HCT116 (cell line): ENCODE measurements at regions not wholly inside any gene's neighbourhood (a gene's known extent, or its start where the extent isn't known, plus 50 kb on each side); places are given as distances from the start of the nearest gene placed in this dataset.

Source experiments
- ATAC-seq: fragments of 200-7000 bp; cut with Tn5 transposase; 2 replicates; pipeline ENCODE4 v1.9.1; 2020; ENCODE audit warnings: mild to moderate bottlenecking, moderate library complexity
- BruUV-seq: library from RNA; stranded (reverse); fragments of 400-500 nt; replicated peaks from 2 replicates; lab custom pipeline; 2021; lab: Mats Ljungman, UMichigan
- CTCF ChIA-PET: fragments of 300-600 bp; sonication (Branson Sonifier 250); formaldehyde crosslinking; loops from one replicate; lab custom pipeline; 2021; ENCODE audit warnings: antibody characterized with exemption; lab: Charles Lee
- POLR2A ChIA-PET: fragments of 300-600, 350-600 bp; sonication (Branson Sonifier 250); formaldehyde crosslinking; loops from one replicate; lab custom pipeline; 2021; ENCODE audit warnings: antibody characterized with exemption; lab: Charles Lee
- RAD21 ChIA-PET, 2 experiments: fragments of 300-600 bp; sonication (Branson Sonifier 250); formaldehyde crosslinking; loops; one replicate each; lab custom pipeline; 2023; ENCODE audit warnings: low total read pairs in 2 of 2; ENCODE audit not compliant: uncharacterized antibody in 2 of 2, unreplicated experiment in 2 of 2, low non-redundant PET in 1 of 2; lab: Charles Lee
- DNase-seq: peaks from one replicate; pipeline ENCODE4 v3.0.0-alpha.2; 2010; ENCODE audit warnings: low read depth, low spot score
- H2AFZ ChIP-seq: fragments of 200-600 bp; shearing (Covaris generic), sonication (generic); 2 replicates; pipeline ENCODE4 v1.6.1; 2017; ENCODE audit warnings: low read depth, mixed run types, mixed read lengths, antibody characterized with exemption, low read length; ENCODE audit not compliant: poor library complexity, severe bottlenecking
- H3K27ac ChIP-seq: 2 replicates; pipeline ENCODE4 v1.5.1; 2012; ENCODE audit warnings: low read depth, low read length
- H3K27me3 ChIP-seq: fragments of 200-600 bp; sonication (generic); 2 replicates; pipeline ENCODE4 v1.6.1; 2016; ENCODE audit warnings: mixed run types, low read length, mixed read lengths; ENCODE audit not compliant: insufficient read depth
- H3K36me3 ChIP-seq, 2 experiments: fragments of 200-500 bp in 1 of 2; fragments of 200-600 bp in 1 of 2; sonication (Bioruptor generic) in 1 of 2; sonication (generic) in 1 of 2; 2 replicates each; pipeline versions ENCODE4 v1.5.1 to v1.6.1; 2014 to 2016; ENCODE audit warnings: low read length in 2 of 2, inconsistent platforms in 1 of 2, mixed read lengths in 1 of 2, mixed run types in 1 of 2; ENCODE audit not compliant: insufficient read depth in 2 of 2, control insufficient read depth in 1 of 2
- H3K4me1 ChIP-seq, 2 experiments: fragments of 200-600 bp in 1 of 2; sonication (generic) in 1 of 2; 2 replicates each; pipeline versions ENCODE4 v1.5.1 to v1.6.1; 2012 to 2017; ENCODE audit warnings: low read length in 2 of 2, inconsistent platforms in 1 of 2, mild to moderate bottlenecking in 1 of 2, mixed read lengths in 1 of 2, mixed run types in 1 of 2, moderate library complexity in 1 of 2; ENCODE audit not compliant: insufficient read depth in 2 of 2, control insufficient read depth in 1 of 2
- H3K4me2 ChIP-seq: fragments of 200-600 bp; sonication (generic); 2 replicates; pipeline ENCODE4 v1.6.1; 2017; ENCODE audit warnings: mixed run types, low read length, mixed read lengths
- H3K4me3 ChIP-seq, 2 experiments: fragments of 200-600 bp in 1 of 2; sonication (generic) in 1 of 2; replicated peaks in 1 of 2; 2 replicates each; pipeline ENCODE4 v1.5.1; 2011 to 2016; ENCODE audit warnings: low read length in 2 of 2, control low read depth in 1 of 2, low read depth in 1 of 2, mild to moderate bottlenecking in 1 of 2, mixed read lengths in 1 of 2, mixed run types in 1 of 2
- H3K79me2 ChIP-seq: fragments of 200-600 bp; sonication (generic); 2 replicates; pipeline ENCODE4 v1.6.1; 2017; ENCODE audit warnings: mild to moderate bottlenecking, mixed run types, low read length, moderate library complexity, mixed read lengths; ENCODE audit not compliant: insufficient read depth
- H3K9ac ChIP-seq: fragments of 200-600 bp; sonication (generic); 2 replicates; pipeline ENCODE4 v1.6.1; 2016; ENCODE audit warnings: low read length, mixed read lengths
- H3K9me2 ChIP-seq: fragments of 200-600 bp; sonication (generic), shearing (Covaris generic); 2 replicates; pipeline ENCODE4 v1.6.1; 2017; ENCODE audit warnings: mixed run types, mild to moderate bottlenecking, moderate library complexity; ENCODE audit not compliant: insufficient read depth
- H3K9me3 ChIP-seq, 2 experiments: fragments of 200-500 bp in 1 of 2; fragments of 200-600 bp in 1 of 2; sonication (Bioruptor generic) in 1 of 2; sonication (generic) in 1 of 2; 2 replicates each; pipeline ENCODE4 v1.6.1; 2014 to 2017; ENCODE audit warnings: low read length in 2 of 2, mixed read lengths in 2 of 2, inconsistent platforms in 1 of 2, low read depth in 1 of 2, mild to moderate bottlenecking in 1 of 2, mixed run types in 1 of 2, moderate library complexity in 1 of 2; ENCODE audit not compliant: control insufficient read depth in 1 of 2, insufficient read depth in 1 of 2
- H4K20me1 ChIP-seq: fragments of 200-600 bp; sonication (generic), shearing (Covaris generic); 2 replicates; pipeline ENCODE4 v1.6.1; 2017; ENCODE audit warnings: mixed run types, mild to moderate bottlenecking, moderate library complexity; ENCODE audit not compliant: insufficient read depth
- ATF3 ChIP-seq: IDR thresholded peaks from 2 replicates; pipeline ENCODE4 v1.6.1; 2012
- CBX3 ChIP-seq: IDR thresholded peaks from 2 replicates; pipeline ENCODE4 v1.6.1; 2012; ENCODE audit warnings: low read depth
- EGR1 ChIP-seq: IDR thresholded peaks from 2 replicates; pipeline ENCODE4 v1.6.1; 2012; ENCODE audit warnings: low read depth
- EZH2phosphoT487 ChIP-seq: fragments of 200-600 bp; IDR thresholded peaks from 2 replicates; pipeline ENCODE4 v1.6.1; 2018; ENCODE audit warnings: antibody characterized with exemption, borderline replicate concordance
- MAX ChIP-seq: IDR thresholded peaks from 2 replicates; pipeline ENCODE4 v1.6.1; 2012
- SP1 ChIP-seq: IDR thresholded peaks from 2 replicates; pipeline ENCODE4 v1.6.1; 2012; ENCODE audit warnings: low read depth
- ZBTB33 ChIP-seq: IDR thresholded peaks from 2 replicates; pipeline ENCODE4 v1.6.1; 2011; ENCODE audit warnings: mild to moderate bottlenecking, low read length, moderate library complexity; ENCODE audit not compliant: insufficient replicate concordance; ENCODE audit errors: extremely low read depth
- ZFX ChIP-seq: fragments of 450-650 bp; IDR thresholded peaks from 2 replicates; pipeline ENCODE4 v1.6.1; 2017
- ZNF274 ChIP-seq: fragments of 200-500 bp; sonication (Bioruptor generic); IDR thresholded peaks from 2 replicates; pipeline ENCODE4 v1.6.1; 2014; ENCODE audit warnings: mild to moderate bottlenecking, low read depth, low read length, inconsistent platforms
- intact Hi-C: fragments of 100-400 bp; cut with micrococcal nuclease; formaldehyde crosslinking; loops from 2 replicates; pipeline ENCODE4 v1.10.0; 2022

- no peak for TF ChIP-seq MAX
- TF ChIP-seq EZH2phosphoT487 = no peak
- no peak for TF ChIP-seq ZNF274
- no peak for TF ChIP-seq ATF3
These were observed 516.6 kb upstream of the ROBO2 start (continued) for GRCh38 chr3:76523337-76523736.

GRCh38 chr3:76525726-76526125, 514.2 kb upstream of the ROBO2 start:
- Histone ChIP-seq H4K20me1 (no peaks in the 10 kb centered on the region), H3K9me2 (no peaks in the 10 kb centered on the region), H3K79me2 (no peaks in the 10 kb centered on the region), H3K4me2 (no peak overlapping the region), H3K27ac (no peak overlapping the region), H2AFZ (no peak overlapping the region), H3K27me3 (no peaks in the 10 kb centered on the region), H3K4me1 (no peaks in the 10 kb centered on the region), H3K36me3 (no peaks in the 10 kb centered on the region), H3K9me3 (peaks cover 11 to 19% of the 10 kb centered on the region in 2 experiments; a peak in 2 of 4 replicates), H3K9ac (no peak overlapping the region), H3K4me3 (no peak overlapping the region)
- no TSS peak for BruUV-seq
- ChIA-PET CTCF (no interaction called here), POLR2A (no interaction called here), RAD21 (no interaction called here)
- intact Hi-C loops = no loop called here
- ATAC-seq (no peak), DNase-seq (no peak)
- TF ChIP-seq ZBTB33 = no peak
- no peak for TF ChIP-seq EGR1
- TF ChIP-seq ZFX = no peak
- TF ChIP-seq CBX3 = no peak
- no peak for TF ChIP-seq SP1
